GM19467 (cell line): ENCODE measurements at regions not wholly inside any gene's neighbourhood (a gene's known extent, or its start where the extent isn't known, plus 50 kb on each side); places are given as distances from the start of the nearest gene placed in this dataset.
"Not testable (repeated sequence)": the region's sequence is repeated elsewhere in the genome, so short reads cannot be mapped to it uniquely, and the experiment has no call there.

Experiments
- ATAC-seq: cut with Tn5 transposase; IDR thresholded peaks from one replicate; pipeline ENCODE4 v1.9.1; 2021; ENCODE audit warnings: mild to moderate bottlenecking, moderate library complexity; ENCODE audit not compliant: unreplicated experiment

DNA sequence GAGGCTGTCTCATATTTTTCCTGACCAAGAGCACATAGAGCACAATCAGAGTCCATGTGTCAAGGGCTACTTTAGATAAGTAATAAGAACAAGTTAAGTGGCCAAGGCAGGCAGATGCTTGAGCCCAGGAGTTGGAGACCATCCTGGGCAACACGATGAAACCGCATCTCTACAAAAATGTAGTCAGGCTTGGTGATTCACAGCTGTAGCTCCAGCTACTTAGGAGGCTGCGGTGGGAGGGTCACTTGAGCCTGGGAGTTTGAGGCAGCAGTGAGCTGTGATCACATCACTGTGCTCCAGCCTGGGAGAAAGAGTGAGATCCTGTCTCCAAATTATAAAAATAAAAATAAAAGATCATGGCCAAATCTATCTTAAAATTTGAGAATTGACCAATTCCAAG, 767.9 kb upstream of the CTNND2 start:
- ATAC-seq, result no peak

DNA sequence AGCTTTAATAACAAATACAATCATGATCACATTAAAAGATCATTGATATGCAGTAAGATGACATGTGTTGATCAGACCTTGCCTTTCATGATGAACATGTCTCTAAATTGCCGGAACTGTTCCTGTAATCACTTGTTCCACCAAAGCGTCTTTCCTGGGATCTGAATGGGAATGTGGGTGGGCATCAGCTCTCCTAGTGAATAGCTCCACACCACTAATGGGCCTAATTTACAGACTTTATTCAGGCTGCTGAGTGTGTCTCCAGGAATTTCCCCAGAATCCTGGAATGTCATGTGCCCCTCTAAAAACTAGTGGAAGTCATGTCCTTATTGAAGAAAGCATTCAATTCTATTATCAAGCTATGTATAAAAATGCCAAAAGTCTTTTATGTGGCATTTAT, 765.1 kb upstream of the CTNND2 start:
- no peak for ATAC-seq

DNA sequence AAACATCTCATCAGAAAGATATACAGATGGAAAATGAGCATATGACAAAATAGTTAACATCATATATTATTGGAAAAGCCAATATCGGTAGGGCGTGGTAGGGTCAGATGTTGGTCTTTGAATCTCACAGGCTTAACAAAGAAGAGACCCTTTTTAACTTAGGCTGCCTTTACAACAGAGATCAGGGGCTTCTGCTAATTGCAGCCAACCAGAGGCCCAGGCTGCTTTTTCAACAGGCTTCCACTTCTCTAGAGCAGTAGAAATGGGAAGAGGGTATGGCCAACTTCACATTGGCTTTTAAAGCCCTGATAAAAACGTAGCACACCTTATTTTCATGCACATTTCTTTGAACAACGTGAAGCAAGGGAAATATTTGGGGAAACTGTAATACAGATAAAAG, 764.3 kb upstream of the CTNND2 start:
- ATAC-seq, result no peak

DNA sequence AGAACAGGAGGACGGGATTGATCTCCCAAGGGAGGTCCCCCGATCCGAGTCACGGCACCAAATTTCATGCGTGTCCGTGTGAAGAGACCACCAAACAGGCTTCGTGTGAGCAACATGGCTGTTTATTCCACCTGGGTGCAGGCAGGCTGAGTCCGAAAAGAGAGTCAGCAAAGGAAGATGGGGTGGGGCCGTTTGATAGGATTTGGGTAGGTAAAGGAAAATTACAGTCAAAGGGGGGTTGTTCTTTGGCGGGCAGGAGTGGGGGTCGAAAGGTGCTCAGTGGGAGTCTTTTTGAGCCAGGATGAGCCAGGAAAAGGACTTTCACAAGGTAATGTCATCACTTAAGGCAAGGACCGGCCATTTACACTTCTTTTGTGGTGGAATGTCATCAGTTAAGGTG, 763.6 kb upstream of the CTNND2 start:
- ATAC-seq, result not testable (repeated sequence)

DNA sequence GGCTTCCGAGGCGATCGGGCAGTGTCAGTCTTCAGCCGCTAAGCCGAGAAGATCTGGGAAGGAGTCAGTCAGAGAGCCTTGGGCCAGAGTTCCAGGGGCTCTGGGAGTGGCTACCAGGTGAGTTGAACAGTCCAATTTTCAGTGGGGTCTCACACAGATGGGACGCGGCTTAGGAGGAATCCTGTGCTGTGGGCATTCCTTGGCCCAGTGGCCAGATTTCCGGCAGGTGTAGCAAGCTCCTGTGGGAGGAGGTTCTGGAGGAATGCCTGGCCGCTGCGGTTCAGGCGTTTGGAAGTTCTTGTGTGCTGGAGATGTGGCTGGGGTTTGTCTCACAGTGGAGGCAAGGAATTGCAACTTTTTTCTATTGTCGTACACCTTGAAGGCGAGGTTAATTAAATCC, 761.5 kb upstream of the CTNND2 start:
- ATAC-seq, result not testable (repeated sequence)

DNA sequence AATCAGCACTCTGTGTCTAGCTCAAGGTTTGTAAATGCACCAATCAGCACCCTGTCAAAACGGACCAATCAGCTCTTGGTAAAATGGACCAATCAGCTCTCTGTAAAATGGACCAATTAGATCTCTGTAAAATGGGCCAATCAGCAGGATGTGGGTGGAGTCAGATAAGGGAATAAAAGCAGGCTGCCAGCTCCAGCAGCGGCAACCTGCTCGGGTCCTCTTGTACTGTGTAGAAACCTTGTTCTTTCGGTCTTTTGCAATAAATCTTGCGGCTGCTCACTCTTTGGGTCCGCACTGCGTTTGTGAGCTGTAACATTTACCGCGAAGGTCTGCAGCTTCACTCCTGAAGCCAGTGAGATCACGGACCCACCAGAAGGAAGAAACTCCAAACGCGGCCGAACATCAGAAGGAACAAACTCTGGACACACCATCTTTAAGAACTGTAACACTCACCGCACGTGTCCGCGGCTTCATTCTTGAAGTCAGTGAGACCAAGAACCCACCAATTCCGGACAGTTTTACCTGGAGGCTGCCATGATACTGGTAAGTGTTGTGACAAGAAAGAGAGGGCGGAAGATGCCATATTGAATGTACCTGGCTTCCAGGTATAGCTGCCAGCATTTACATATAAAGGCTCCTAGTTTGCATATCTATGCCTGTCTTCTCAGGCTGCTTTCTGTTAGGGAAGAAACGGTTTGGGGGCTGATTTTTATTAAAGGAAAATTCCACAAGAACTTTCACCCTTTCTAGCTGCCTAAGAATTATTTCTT, 758.5 kb upstream of the CTNND2 start:
- no peak for ATAC-seq

DNA sequence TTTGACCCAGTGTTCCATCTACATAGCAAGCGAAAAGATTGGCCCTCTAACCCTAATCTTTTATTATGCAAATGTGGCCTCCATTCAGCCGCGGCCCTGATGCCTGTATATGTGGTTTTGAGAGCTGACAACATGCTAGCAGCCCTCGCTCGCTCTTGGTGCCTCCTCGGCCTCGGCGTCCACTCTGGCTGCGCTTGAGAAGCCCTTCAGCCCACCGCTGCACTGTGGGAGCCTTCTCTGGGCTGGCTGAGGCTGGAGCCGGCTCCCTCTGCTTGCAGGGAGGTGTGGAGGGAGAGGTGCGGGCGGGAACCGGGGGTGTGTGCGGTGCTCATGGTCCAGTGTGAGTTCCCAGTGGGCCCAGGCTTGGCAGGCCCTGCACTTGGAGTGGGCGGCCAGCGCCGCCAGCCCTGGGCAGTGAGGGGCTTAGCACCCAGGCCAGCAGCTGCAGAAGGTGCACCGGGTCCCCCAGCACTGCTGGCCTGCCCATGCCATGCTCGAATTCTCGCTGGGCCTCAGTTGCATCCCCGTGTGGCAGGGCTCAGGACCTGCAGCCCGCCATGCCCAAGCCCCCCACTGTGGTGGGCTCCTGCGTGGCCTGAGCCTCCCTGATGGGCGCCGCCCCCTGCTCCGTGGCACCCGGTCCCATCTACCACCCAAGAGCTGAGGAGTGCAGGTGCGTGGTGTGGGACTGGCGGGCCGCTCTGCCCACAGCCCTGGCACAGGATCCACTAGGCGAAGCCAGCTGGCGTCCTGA, 757.5 kb upstream of the CTNND2 start:
- ATAC-seq, result no peak

DNA sequence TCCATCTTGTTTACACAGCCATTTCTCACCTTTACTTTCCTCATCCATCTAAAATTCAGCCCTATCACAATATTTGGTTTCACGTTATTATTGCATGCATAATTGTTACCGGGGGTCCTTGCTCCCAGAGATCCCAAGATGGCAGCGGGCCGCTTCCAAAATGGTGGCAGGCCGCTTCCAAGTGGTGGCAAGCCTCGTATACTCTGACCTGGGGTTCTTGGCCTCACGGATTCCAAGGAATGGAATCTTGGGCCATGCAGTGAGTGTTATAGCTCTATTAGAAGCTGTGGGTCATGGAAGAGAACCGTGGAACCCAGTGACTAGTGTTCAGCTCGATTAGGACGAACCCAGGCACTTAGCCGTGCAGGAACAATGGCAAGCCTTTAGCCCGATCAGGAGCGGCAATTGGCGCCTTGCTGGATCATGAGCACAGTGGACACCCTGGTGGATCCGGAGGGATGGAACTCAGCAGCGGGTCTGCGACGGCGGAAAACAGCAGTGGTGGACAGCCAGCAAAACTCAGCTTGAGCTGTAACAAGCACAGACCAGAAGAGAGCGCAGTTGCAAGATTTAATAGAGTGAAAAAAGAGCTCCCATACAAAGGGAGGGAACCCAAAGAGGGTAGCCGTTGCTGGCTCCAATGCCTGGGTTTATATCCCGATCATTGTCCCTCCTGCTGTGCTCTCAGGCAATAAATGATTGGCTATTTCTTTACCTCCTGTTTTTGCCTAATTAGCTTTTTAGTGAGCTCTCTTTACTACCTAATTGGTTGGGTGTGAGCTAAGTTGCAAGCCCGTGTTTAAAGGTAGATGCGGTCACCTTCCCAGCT, 756.2 kb upstream of the CTNND2 start:
- ATAC-seq, result not testable (repeated sequence)

DNA sequence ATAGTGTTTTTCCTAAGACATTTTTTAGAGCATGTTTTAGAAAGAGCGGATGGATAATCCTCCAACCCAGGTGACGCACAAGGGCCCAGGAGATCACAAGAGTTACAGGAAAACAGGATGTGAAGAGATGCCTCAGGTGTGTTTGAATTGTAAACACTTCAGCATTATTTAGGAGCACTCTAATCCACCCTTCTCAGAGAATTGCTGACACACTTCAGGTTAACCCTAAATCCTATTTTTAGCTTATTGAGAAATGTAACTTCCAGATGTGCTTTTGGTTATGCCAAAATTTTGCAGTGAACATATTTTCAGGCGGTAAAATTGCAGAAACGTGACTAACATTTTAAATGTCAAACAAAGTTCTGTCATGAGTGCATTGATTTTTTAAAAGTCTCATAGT, 755.4 kb upstream of the CTNND2 start:
- no peak for ATAC-seq

DNA sequence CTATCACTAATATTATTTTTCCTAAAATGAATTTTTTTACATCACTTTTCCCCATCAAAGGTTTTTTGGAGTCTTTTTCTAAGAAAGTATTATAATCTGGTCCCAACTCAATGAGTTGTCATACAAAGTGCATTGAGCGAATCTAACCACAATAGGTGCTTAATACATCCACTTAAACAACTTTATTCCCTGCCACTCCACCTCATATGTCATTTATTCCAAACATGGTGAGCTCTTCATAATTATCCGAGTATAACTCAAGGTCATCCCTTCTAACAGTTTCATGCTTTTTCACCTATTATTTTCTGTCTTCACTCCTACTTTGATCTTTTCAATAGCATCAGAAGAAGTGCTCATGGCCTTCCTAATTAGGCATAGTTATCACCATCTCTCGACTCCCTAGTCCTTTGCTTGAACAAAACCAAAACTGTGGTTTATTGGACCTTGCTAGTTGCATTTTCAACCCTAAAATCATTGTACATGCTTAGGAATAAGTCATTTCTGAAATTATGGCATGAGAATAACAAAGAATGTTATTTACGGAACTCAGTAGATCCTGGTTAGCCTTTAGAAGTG, 754.7 kb upstream of the CTNND2 start:
- ATAC-seq, result no peak

DNA sequence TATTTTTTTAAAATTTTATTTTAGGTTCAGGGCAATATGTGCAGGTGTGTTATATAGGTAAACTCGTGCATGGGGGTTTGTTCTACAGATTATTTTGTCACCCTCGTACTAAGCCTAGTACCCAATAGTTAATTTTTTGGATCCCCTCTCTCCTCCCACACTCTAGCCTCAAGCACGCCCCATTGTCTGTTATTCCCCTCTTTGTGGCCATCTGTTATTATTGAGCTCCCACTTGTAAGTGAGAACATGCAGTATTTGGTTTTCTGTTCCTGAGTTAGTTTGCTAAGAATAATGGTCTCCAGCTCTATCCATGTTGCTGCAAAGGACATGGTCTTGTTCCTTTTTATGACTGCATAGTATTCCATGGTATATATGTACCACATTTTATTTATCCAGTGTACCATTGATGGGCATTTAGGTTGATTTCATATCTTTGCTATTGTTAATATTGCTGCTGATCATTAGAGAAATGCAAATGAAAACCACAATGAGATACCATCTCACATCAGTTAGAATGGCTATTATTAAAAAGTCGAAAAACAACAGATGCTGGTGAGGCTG, 753.7 kb upstream of the CTNND2 start:
- ATAC-seq, result not testable (repeated sequence)

DNA sequence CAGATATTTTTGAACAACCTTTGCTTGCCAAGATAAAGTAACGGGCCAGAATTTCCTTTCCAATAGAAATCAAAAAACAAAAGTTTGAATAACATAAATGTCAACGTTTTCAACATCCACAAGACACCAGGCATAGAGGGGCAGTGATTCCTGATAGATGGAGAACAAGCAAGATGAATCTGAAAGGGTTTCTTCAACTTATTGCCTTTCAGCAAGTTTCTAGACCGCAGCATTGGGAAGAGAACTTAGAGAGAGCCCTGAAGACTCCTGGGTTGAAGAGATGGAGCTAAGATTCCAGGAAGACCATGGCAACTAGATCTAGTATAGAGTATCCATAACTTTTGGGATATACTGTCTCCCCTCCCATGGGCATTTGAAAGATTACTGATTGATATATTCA, 751.4 kb upstream of the CTNND2 start:
- no peak for ATAC-seq

DNA sequence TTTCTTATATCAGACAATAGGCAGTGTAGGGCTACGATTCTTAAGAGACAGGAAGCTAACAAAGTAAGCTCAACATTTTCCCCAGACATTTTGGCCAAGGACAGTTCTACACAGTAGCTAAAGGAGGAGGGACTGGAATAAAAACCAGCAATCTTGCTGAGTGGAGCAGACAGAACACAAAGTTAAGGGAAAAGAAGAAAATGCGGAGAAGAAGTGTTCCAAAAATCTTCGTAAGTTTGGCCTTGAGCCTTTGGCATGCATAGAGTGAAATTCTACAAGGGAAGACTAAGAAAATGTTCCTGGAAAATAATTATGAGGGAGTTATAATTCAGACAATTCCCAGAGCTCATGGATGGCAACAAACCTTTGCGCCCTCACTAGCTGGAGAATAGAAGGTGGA, 748.0 kb upstream of the CTNND2 start:
- ATAC-seq, result no peak

DNA sequence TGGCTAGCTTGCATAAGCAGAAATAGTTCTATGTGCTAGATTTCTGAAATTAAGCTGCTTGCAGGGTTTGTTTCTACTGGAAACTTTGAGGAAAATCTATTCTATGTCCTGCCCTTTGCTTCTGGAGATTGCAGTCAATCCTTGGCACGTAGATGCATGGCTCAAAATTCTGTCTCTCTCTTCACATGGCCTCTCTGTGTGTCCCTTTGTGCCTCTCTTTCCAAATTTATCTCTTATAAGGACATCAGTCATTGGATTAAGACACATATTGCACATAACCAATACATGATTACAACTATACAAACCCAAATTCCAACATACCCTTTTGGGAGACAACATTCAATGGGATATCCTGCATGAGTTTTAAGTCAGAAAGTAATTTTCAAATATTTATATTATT, 744.3 kb upstream of the CTNND2 start:
- no peak for ATAC-seq

DNA sequence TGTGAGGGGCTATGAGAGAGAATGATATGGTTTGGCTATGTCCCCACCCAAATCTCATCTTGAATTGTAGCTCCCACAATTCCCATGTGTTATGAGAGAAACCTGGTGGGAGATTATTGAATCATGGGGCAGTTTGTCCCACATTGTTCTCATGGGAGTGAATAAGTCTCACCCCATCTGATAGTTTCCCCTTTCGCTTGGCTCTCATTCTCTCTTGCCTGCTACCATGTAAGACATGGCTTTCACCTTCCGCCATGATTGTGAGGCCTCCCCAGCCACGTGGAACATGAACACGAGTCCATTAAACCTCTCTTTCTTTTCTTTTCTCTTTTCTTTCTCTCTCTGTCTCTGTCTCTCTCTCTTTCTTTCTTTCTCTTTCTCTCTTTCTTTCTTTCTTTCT, 743.4 kb upstream of the CTNND2 start:
- ATAC-seq, result no peak

DNA sequence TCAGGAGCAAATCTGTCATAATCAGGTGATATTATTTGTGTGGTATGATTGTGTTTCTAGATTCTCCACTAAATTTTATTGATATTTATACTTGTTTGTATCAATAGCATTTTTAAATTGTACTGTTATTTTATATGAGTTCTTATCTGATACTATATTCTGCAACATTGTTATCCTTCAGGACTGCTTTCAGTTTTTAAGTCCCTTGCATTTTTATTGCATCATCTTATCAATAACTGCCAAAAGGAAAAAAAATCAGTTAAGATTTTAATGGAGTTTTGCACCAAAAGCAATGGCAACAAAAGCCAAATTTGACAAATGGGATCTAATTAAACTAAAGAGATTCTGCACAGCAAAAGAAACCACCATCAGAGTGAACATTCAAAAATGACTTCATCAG, 741.3 kb upstream of the CTNND2 start:
- no peak for ATAC-seq

DNA sequence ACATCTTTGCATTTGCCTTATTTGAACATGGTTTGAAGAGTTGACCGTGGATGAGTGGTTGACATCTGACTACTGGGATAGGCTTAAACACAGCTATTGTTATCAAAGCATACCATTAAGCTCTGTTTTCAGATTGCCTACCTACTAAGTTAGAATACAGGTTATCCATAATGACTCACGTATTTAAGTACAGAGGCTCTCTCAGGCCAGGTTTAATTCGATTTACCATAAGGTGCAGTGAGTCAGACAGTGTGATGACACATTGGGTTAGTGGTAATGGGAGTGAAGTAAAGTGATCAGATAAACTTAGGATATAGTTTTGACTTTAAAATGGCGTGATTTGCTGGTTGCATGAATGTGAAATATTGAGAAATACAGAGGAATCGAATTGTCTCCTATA, 732.0 kb upstream of the CTNND2 start:
- ATAC-seq, result no peak

DNA sequence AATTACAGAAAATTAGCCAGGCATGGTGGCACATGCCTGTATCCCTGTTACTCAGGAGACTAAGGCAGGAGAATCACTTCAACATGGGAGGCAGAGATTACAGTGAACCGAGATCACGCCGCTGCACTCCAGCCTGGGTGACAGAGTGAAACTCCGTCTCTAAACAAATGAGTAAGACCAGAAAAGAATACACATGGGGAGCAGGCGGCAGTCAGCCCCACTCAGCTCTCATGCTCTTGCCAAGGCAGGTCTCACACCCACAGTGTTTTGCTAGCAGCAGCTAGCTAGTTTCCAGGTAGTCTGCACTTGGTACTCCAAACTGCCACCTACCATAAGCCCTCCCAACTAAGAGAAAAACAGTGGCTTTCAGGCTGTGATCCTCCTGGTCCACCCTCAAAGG, 722.3 kb upstream of the CTNND2 start:
- ATAC-seq, result no peak

DNA sequence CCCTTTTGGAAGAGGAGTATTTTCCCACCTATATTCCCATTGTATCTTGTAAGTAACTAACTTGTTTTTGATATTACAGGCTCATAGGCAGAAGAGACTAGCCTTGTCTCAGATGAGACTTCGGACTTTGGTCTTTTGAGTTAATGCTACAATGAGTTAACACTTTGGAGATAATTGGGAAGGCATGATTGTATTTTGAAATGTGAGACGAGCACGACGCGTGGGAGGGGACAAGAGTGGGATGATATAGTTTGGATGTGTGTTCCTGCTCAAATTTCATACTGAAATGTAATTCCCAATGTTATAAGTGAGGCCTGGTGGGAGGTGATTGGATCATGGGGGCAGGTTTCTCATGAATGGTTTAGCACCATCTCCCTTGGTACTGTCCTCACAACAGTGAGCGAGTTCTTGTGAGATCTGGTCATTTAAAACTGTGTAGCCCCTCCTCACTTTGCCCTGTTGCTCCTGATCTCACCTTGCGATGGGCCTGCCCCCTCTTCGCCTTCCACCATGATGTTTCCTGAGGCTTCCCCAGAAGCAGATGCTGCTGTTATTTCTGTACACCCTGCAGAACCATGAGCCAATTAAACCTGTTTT, 721.5 kb upstream of the CTNND2 start:
- no peak for ATAC-seq

DNA sequence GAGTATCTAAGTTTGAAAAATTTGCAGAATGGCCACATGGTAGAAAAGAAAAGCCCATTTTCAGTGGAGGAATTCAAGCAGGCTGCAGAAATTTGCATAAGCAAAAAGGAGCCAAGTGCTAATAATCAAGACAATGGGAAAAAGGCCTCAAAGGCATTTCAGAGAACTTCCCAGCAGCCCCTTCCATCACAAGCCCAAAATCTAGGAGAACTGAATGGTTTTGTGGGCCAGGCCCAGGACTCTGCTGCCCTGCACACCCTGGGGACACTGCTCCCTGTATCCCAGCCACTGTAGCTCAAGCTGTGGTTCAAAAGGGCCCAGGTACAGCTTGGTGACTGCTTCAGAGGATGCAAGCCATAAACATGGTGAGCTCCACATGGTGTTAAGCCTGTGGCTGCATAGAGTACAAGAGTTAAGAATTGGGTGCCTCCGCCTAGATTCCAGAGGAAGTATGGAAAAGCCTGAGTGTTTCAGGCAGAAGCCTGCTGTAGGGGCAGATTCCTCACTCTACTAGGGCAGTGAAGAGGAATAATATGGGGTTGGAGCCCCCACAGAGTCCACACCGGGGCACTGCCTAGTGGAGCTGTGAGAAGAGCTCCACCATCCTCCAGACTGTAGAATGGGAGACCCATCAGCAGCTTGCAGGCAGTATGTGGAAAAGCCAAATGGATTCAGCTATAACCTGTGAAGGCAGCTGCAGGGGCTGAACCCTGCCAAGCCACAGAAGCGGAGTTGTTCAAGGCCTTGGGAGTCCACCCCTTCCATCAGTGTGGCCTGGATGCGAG, 720.7 kb upstream of the CTNND2 start:
- no peak for ATAC-seq
